GM21515 (cell line): ENCODE measurements at regions not wholly inside any gene's neighbourhood (a gene's known extent, or its start where the extent isn't known, plus 50 kb on each side); places are given as distances from the start of the nearest gene placed in this dataset.

Experiments
- ATAC-seq: cut with Tn5 transposase; IDR thresholded peaks from one replicate; pipeline ENCODE4 v1.9.1; 2021; ENCODE audit not compliant: unreplicated experiment

- no peak for ATAC-seq
These were observed 193.6 kb downstream of the RAP2A start for GRCh38 chr13:97627566-97627965.

GRCh38 chr13:97629601-97630272, 195.8 kb downstream of the RAP2A start:
- no peak for ATAC-seq

DNA sequence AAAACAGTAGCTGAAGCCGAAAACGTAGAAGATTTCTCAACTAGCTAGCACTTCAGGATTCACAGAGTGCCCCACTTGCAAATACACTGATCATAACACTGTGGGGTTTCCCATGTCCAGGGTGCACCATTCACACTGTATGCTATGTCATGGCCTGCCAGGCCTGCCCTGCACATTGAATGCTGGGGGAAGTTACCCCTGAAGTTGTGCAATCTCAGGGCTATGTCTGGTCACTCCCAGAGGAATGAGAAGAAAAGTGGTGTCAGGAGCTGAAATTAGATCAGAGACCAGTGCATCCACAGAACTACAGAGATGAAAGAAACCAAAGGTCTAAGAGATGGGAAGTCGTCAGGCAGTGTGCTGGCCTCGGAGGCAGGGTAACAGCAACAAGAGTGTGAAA, 196.8 kb downstream of the RAP2A start:
- ATAC-seq: no peak

- no peak for ATAC-seq
These were observed 197.2 kb downstream of the RAP2A start for GRCh38 chr13:97631158-97631557.

DNA sequence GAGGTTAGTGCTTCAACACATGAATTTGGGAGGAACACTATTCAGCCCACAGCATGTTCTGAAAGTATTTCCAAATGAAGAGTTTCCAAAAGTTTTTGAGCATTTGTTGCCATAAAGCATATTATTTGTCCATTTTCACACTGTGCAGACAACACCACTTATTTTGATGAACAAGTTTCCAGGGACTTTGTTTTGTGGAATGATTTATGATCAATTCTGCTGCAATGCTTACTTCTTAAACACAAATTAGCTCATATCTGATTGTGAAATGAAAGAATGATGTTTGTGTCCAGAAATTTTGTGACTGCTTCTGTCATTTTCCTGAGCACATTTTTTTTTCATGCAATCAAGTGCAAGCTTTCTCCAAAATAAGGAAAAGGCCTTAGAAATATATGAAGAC, 205.3 kb downstream of the RAP2A start:
- ATAC-seq: no peak

GRCh38 chr13:97640268-97640667, 206.3 kb downstream of the RAP2A start:
- ATAC-seq: no peak

GRCh38 chr13:97648171-97648880, 214.4 kb downstream of the RAP2A start:
- no peak for ATAC-seq

DNA sequence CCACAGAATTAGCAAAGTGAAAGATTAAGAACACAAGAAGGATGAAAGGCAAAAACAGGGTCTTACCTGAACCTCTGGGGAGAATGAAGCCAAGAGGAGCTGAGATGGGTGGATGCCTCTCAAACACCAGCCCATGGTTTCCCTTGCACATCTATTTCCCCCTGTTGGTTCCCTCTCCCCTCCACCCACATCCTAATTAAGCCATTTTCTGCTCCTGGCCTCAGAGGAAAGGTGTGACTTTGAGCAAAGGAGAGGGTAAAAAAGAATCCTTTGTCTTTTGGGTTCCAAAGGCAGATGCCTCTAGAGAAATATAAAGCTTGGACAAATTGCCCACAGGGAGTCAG, 214.9 kb downstream of the RAP2A start:
- no peak for ATAC-seq

DNA sequence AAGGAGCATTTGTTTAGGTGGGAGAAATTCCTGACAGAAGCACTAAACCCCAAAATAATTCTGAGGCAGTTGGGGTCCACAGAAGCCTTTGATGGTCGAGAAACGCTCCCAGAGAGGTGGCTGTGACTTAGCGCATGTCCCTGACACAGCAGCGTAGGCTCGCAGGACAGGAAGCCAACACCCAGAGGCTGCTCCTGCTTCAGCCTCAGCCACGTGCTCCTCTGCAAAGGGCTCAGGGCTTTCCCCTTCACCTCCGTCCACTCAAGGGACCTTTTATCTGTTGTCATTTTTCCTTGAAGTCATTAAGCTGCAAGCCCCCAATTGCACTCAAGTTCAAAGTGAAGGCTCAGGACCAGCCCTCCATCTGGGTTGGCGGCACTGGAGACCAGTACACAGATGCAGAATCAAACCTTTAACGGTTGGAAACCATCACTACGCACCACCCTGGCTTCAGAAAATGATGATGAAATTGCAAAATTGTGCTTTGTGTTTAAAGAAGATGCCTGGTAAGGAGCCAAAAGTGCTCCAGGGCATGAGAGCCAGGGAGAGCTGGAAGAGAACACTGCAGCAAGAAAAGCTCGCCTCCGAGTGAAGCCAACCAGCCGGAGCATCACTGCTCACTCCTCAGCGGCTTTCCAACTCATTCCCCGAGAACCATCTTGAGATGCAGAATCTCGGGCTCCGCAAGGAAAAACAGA, 219.6 kb downstream of the RAP2A start:
- no peak for ATAC-seq

GRCh38 chr13:97654236-97654635, 220.3 kb downstream of the RAP2A start:
- no peak for ATAC-seq

DNA sequence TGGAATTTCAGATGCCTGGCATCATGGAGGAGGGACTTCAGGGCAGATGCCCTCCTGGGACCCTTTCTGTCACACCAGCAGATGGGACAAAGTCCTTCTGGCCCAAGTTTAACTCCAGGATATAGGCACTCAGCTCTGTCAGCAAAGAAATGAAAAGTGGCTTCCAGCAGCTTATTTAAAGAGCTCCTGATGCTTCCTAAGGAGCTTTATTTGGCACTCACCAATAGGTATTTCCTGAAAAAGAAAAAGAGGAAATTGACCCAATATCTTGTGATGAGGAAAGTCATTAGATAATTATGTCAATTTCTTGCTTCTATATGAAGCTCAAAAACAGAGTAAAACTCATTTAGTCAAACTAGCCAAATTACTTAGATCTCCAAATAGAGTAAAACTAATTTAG, 224.6 kb downstream of the RAP2A start:
- ATAC-seq: no peak

DNA sequence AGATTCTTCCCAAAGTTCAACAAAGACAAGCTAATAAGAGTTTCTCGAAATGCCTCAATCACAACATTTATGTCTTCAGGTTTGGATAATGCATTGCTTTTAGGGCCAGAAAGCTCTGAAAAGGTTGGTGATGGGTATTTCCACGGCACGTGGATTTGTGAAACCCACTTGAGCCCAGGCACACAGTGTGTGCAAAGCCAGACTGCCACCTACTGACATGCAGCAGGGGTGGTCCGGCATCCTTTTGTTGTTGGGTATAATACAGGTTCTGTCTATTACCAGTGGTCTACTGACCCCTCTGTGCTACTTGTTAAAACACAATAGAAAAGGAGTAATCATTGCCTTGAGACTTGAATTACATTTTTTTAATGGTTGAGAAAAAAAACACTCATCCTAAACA, 225.6 kb downstream of the RAP2A start:
- no peak for ATAC-seq

GRCh38 chr13:97660594-97661260, 226.8 kb downstream of the RAP2A start:
- no peak for ATAC-seq

DNA sequence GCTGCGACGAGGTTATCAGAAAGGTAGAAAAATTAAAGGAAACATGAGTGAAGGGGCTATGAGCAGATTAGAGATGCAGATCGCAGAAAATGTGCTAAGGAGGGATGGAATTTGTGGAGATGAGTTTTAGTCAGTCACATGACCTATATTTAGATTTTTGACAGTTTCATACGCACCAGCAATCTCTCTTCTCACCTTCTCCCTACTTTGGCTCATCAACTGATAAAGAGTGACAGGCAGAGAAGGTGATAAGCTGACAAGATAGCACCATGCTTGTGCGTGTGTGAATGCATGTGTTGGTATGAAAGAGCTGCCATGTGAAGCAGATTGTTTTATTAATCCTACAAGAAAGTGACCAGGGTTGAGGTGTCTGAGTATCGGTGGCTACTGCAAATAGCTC, 252.6 kb downstream of the RAP2A start:
- ATAC-seq: no peak

- ATAC-seq: no peak
These were observed 258.7 kb downstream of the RAP2A start for GRCh38 chr13:97692628-97693027.

- no peak for ATAC-seq
These were observed 257.8 kb upstream of the IPO5 start for GRCh38 chr13:97695684-97696083.

DNA sequence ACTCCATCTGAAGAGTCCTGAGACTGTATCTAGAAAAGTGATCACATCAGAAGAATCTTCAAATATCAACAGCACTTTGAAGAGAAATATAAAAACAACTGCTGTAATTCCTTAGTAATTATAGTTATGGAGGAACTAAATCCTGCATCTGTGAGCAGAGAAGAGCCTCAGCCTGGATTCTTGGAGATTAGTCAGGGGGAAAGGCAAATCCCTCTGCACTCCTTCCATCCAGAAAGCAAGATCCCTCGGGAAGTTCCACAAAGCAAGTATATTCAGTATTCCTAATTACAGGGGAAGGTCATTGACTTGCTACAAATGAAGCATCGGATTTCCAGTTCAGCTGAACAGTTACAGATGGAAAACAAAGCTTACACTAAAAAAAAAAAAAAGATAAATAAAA, 256.6 kb upstream of the IPO5 start:
- no peak for ATAC-seq

DNA sequence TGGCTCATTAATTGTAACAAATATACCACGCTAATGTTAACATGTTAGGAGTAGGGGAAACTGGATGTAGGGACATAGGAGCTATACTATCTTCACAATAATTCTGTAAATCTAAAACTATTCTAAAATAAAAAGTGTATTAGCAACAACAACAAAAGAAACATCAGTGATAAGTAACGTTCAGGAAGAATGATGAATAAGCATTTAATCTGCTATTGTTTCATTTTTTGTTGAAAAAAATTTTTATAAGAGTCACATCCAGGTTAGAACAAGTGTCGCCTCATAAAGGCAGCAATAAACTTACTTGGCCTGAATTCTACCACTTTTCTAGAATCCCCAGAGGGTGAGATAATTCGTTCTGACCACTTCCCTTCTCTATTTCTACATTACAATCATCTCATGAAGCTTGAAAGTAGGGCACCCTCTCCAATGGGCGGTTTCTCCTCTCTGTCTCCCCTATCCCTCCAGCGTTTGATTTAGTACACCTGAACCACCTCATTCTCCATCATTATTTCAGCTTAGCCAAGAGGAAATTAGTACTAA, 253.1 kb upstream of the IPO5 start:
- no peak for ATAC-seq

GRCh38 chr13:97702614-97703013, 250.9 kb upstream of the IPO5 start:
- no peak for ATAC-seq

GRCh38 chr13:97710797-97711196, 242.7 kb upstream of the IPO5 start:
- no peak for ATAC-seq

DNA sequence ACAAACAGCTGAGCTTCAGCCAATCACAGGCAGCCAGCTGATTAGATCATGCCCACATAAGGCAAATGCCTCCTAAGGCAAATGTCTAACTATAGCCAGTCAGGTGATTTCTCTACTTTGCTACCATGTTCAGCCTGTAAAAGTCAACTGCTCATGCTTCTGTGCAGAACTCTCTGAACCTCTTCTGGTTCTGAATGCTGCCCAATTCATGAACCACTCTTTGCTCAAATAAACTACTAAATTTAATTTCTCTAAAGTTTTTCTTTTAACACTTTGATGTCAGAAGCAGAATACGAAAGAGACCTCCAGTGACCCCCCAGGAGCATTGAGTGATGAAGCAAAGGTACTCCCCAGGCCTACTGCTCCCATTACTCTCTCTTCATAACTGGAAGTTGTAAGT, 240.7 kb upstream of the IPO5 start:
- ATAC-seq: no peak

- no peak for ATAC-seq
These were observed 237.7 kb upstream of the IPO5 start for GRCh38 chr13:97715763-97716162.
